ENCODE measurements at regions not wholly inside any gene's neighbourhood (a gene's known extent, or its start where the extent isn't known, plus 50 kb on each side); places are given as distances from the start of the nearest gene placed in this dataset.

GRCh38 chr3:193777524-193777923 is 184.5 kb downstream of the OPA1 start:
- H3K56ac ChIP-seq (ENCODE audit: insufficient read length, low read depth, low read length), result no peak overlapping the region
- no peak overlapping the region for H4K91ac ChIP-seq (ENCODE audit: insufficient read length, low read depth, low read length)
- no peaks in the 10 kb centered on the region for H3K9me3 ChIP-seq (ENCODE audit: control insufficient read depth, low read depth, low read length)
- no peak overlapping the region for H3K4me3 Mint-ChIP-seq
- H3K79me1 ChIP-seq (ENCODE audit: insufficient read depth, low read depth, low read length, poor library complexity, severe bottlenecking), result no peaks in the 10 kb centered on the region
- H3K27me3 Mint-ChIP-seq (ENCODE audit: low read depth), result peaks cover 70% of the 10 kb centered on the region
- no peak overlapping the region for H3K4ac ChIP-seq (ENCODE audit: low read depth, low read length)
- no peak overlapping the region for H2BK20ac ChIP-seq (ENCODE audit: low read depth, low read length, poor library complexity, severe bottlenecking)
- no peak overlapping the region for H3K27ac ChIP-seq (ENCODE audit: insufficient read length, low read depth, low read length)
- H3K79me2 ChIP-seq (ENCODE audit: insufficient read depth, low read length), result no peaks in the 10 kb centered on the region
- H2AK5ac ChIP-seq (ENCODE audit: insufficient read length, low read length), result no peak overlapping the region
- no peak overlapping the region for H2BK12ac ChIP-seq (ENCODE audit: insufficient read length, low read depth, low read length)
- H3K9me3 Mint-ChIP-seq, result no peaks in the 10 kb centered on the region; a peak in 1 of 5 replicates
- H3K23ac ChIP-seq (ENCODE audit: insufficient read length, low read depth, low read length), result no peak overlapping the region
- H3K4me2 ChIP-seq (ENCODE audit: insufficient read depth, insufficient read length, low read length), result no peak overlapping the region
- H3K14ac ChIP-seq (ENCODE audit: insufficient read depth, low read length), result no peak overlapping the region
- no peak overlapping the region for H3T11ph ChIP-seq (ENCODE audit: low read length)
- no peaks in the 10 kb centered on the region for H4K20me1 ChIP-seq (ENCODE audit: control insufficient read depth, insufficient read depth, insufficient read length)
- H3K9ac ChIP-seq (ENCODE audit: extremely low read depth, insufficient read length, low read length), result no peak overlapping the region
- H3K23me2 ChIP-seq (ENCODE audit: insufficient read length, low read depth, low read length, poor library complexity, severe bottlenecking), result no peaks in the 10 kb centered on the region
- H3K4me1 ChIP-seq (ENCODE audit: insufficient read depth, low read length), result peaks cover 8% of the 10 kb centered on the region; the same call in 1 of the 2 replicates
- TF ChIP-seq CTCF (conservative IDR thresholded peaks at IDR 0.05), result no peak
- no peak overlapping the region for H3K18ac ChIP-seq (ENCODE audit: insufficient read length, low read depth, low read length)
- no peak overlapping the region for H4K5ac ChIP-seq (ENCODE audit: insufficient read length, low read depth, low read length)
- DNase-seq, result no peak
- no peak overlapping the region for H2BK5ac ChIP-seq (ENCODE audit: insufficient read length, low read length)
- no peaks in the 10 kb centered on the region for H3K36me3 Mint-ChIP-seq (ENCODE audit: insufficient read depth in 1 of 3, low read depth in 3 of 3)
- no CpG with 5 or more reads among the region's 9 CpGs for WGBS (ENCODE audit: extremely low coverage, insufficient read length, low lambda C conversion rate)
- peaks cover 4% of the 10 kb centered on the region; the same call in 1 of the 2 replicates for H3K27me3 ChIP-seq (ENCODE audit: insufficient read depth, low read length)
- no peak overlapping the region for H4K8ac ChIP-seq (replicated peaks; ENCODE audit: insufficient read length, low read depth, low read length)
- H2AFZ ChIP-seq (ENCODE audit: low read length), result no peak overlapping the region
- H2BK15ac ChIP-seq (ENCODE audit: low read depth, low read length), result no peak overlapping the region
- no peak overlapping the region for H3K27ac Mint-ChIP-seq
- H2BK120ac ChIP-seq (ENCODE audit: low read depth, low read length, poor library complexity, severe bottlenecking), result no peak overlapping the region
- H3K4me1 Mint-ChIP-seq, result peaks cover 58 to 80% of the 10 kb centered on the region in 2 experiments

Data from H9 (cell line).